ENCODE measurements at regions not wholly inside any gene's neighbourhood (a gene's known extent, or its start where the extent isn't known, plus 50 kb on each side); places are given as distances from the start of the nearest gene placed in this dataset.

DNA sequence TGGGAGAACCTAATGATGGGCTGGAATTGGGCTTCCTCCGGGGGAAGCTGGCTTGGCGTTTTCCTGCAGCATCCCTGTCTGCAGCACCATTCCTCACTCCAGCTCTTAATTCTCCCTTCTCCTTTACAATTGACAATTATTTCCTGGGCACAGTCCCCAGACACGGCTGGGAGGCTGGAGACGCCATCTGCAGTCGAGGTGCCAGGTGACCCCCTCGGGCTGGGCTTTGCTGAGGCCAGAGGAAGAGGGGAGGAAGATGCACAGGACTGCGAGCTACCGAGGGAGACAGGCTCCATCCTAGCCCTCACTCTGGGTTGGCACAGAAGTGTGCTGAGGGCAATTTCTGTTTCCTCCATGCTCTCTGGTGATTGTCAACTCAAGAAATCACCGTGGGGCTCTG, 453.8 kb downstream of the PTPRU start:
- Histone ChIP-seq H3K9ac (ENCODE audit: low read length in 2 of 2) (no peak overlapping the region), H3K27me3 (ENCODE audit: control insufficient read depth in 1 of 2, insufficient read depth in 2 of 2, low read length in 2 of 2) (peaks cover 23 to 26% of the 10 kb centered on the region in 2 donors), H3K9me3 (ENCODE audit: control insufficient read depth in 2 of 2, low read length in 2 of 2) (peaks cover 3 to 5% of the 10 kb centered on the region in 2 donors), H3K4me1 (ENCODE audit: control insufficient read depth, insufficient read depth, low read length) (no peaks in the 10 kb centered on the region), H3K4me3 (ENCODE audit: low read length in 2 of 2) (no peak overlapping the region), H3K36me3 (ENCODE audit: control insufficient read depth in 2 of 2, insufficient read depth in 2 of 2, low read length in 2 of 2) (no peaks in the 10 kb centered on the region), H3K27ac (ENCODE audit: low read length) (no peak overlapping the region)

DNA sequence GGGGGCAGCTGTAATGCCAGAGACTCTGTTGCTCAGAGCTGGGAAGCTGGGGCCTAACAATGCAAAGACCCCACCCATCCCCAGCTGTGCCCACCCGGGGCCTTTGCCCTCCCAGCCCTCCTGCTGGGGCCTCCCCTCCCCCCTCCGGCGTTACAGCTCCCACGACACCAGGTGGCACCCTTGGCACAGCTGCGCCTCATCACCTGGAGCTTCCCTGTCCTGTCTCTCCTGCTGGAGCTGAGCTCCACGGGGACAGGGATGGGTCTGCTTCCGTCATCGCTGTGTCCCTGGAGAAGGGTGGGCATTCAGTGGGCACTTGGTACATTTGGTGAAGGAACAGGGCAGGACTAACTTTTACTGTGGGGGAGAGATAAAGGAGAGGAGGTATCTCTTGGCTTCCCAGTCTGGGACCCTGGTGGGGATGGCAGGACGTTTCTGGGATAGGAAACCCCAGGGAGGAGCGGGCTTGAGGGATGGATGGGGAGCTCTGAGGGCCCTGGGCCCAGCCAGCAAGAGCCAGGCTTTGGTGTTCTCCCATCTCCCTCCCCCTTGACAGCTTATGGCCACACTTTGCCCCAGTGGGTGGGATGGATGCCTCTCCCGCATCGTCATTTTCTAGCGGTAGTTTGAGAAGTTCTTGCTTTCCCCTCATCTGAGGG, 453.2 kb downstream of the PTPRU start:
- Histone ChIP-seq H3K9ac (ENCODE audit: low read length in 2 of 2) (no peak overlapping the region), H3K9me3 (ENCODE audit: control insufficient read depth in 2 of 2, low read length in 2 of 2) (peaks cover 3 to 5% of the 10 kb centered on the region in 2 donors), H3K27me3 (ENCODE audit: control insufficient read depth in 1 of 2, insufficient read depth in 2 of 2, low read length in 2 of 2) (peaks cover 22 to 30% of the 10 kb centered on the region in 2 donors), H3K36me3 (ENCODE audit: control insufficient read depth in 2 of 2, insufficient read depth in 2 of 2, low read length in 2 of 2) (no peaks in the 10 kb centered on the region), H3K27ac (ENCODE audit: low read length) (no peak overlapping the region), H3K4me1 (ENCODE audit: control insufficient read depth, insufficient read depth, low read length) (no peaks in the 10 kb centered on the region), H3K4me3 (ENCODE audit: low read length in 2 of 2) (no peak overlapping the region)

GRCh38 chr1:29688471-29689365, 452.4 kb downstream of the PTPRU start:
- H3K36me3 ChIP-seq (ENCODE audit: control insufficient read depth in 2 of 2, insufficient read depth in 2 of 2, low read length in 2 of 2) = no peaks in the 10 kb centered on the region
- no peak overlapping the region for H3K4me3 ChIP-seq (ENCODE audit: low read length in 2 of 2)
- H3K9ac ChIP-seq (ENCODE audit: low read length in 2 of 2) = no peak overlapping the region
- H3K27me3 ChIP-seq (ENCODE audit: control insufficient read depth in 1 of 2, insufficient read depth in 2 of 2, low read length in 2 of 2) = peaks cover 25 to 38% of the 10 kb centered on the region in 2 donors
- no peak overlapping the region for H3K27ac ChIP-seq (ENCODE audit: low read length)
- no peaks in the 10 kb centered on the region for H3K4me1 ChIP-seq (ENCODE audit: control insufficient read depth, insufficient read depth, low read length)
- no peaks in the 10 kb centered on the region for H3K9me3 ChIP-seq (ENCODE audit: control insufficient read depth in 2 of 2, low read length in 2 of 2)

DNA sequence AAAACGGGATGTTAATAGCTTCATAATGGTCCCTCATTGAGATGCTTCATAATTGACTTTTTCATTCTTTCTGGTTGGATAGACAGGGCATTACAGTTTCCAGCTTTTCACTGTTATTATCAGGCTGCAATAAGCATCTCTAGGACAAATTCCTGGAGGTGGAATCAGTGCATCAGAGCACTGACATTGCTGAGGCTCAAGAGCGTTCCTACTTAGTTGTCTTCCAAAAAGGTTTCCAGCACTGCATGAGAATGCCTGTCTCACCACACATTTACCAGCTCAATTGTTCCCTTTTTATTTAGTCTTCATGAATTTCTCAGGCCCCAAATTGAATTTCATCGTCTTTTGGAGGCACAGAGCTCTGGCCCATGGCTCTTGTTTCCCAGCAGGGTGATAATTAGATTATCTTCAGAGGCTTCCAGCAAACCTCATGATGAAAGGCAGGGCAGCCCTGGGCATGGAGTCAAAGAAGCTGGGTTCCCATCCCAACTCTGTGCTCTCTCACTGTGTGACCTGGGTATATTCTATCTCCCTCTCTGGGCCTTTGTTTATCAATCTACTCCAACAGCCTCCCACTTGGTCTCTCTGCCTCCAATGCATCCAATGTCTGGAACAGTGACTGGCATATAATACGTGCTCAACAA, 451.4 kb downstream of the PTPRU start:
- H3K9me3 ChIP-seq (ENCODE audit: control insufficient read depth in 2 of 2, low read length in 2 of 2) = no peaks in the 10 kb centered on the region
- H3K36me3 ChIP-seq (ENCODE audit: control insufficient read depth in 2 of 2, insufficient read depth in 2 of 2, low read length in 2 of 2) = no peaks in the 10 kb centered on the region
- H3K4me3 ChIP-seq (ENCODE audit: low read length in 2 of 2) = no peak overlapping the region
- no peak overlapping the region for H3K9ac ChIP-seq (ENCODE audit: low read length in 2 of 2)
- H3K27me3 ChIP-seq (ENCODE audit: control insufficient read depth in 1 of 2, insufficient read depth in 2 of 2, low read length in 2 of 2) = peaks cover 25 to 39% of the 10 kb centered on the region in 2 donors
- no peak overlapping the region for H3K27ac ChIP-seq (ENCODE audit: low read length)
- peaks cover 4% of the 10 kb centered on the region for H3K4me1 ChIP-seq (ENCODE audit: control insufficient read depth, insufficient read depth, low read length)

DNA sequence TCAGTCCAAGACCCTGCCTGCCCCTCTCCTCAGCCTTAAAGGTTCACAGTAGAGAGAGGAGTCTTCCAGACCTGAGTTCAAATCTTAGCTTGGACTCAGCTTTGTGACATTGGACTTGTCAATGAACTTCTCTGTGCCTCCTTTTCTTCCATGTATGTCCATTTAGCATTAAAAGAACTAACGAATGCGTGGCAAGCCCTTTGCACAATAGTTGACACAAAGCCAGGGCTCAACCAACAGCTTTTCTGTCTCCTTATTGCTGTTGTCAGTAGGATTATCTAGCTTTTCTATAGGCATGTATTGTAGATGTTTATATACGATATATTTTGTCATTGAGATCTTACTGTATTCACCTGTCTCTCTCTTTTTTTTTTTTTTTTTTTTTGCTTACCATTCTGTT, 450.8 kb downstream of the PTPRU start:
- peaks cover 4% of the 10 kb centered on the region for H3K4me1 ChIP-seq (ENCODE audit: control insufficient read depth, insufficient read depth, low read length)
- H3K9me3 ChIP-seq (ENCODE audit: control insufficient read depth in 2 of 2, low read length in 2 of 2) = no peaks in the 10 kb centered on the region
- no peaks in the 10 kb centered on the region for H3K36me3 ChIP-seq (ENCODE audit: control insufficient read depth in 2 of 2, insufficient read depth in 2 of 2, low read length in 2 of 2)
- H3K27me3 ChIP-seq (ENCODE audit: control insufficient read depth in 1 of 2, insufficient read depth in 2 of 2, low read length in 2 of 2) = peaks cover 25 to 39% of the 10 kb centered on the region in 2 donors
- H3K27ac ChIP-seq (ENCODE audit: low read length) = no peak overlapping the region
- no peak overlapping the region for H3K9ac ChIP-seq (ENCODE audit: low read length in 2 of 2)
- H3K4me3 ChIP-seq (ENCODE audit: low read length in 2 of 2) = no peak overlapping the region

GRCh38 chr1:29686012-29686930, 449.9 kb downstream of the PTPRU start:
- Histone ChIP-seq H3K27ac (ENCODE audit: low read length) (no peak overlapping the region), H3K4me1 (ENCODE audit: control insufficient read depth, insufficient read depth, low read length) (peaks cover 4% of the 10 kb centered on the region), H3K36me3 (ENCODE audit: control insufficient read depth in 2 of 2, insufficient read depth in 2 of 2, low read length in 2 of 2) (no peaks in the 10 kb centered on the region), H3K4me3 (ENCODE audit: low read length in 2 of 2) (no peak overlapping the region), H3K9ac (ENCODE audit: low read length in 2 of 2) (no peak overlapping the region), H3K27me3 (ENCODE audit: control insufficient read depth in 1 of 2, insufficient read depth in 2 of 2, low read length in 2 of 2) (peaks cover 25 to 36% of the 10 kb centered on the region in 2 donors), H3K9me3 (ENCODE audit: control insufficient read depth in 2 of 2, low read length in 2 of 2) (no peaks in the 10 kb centered on the region)

GRCh38 chr1:29685387-29685786, 449.1 kb downstream of the PTPRU start:
- no peak overlapping the region for H3K9ac ChIP-seq (ENCODE audit: low read length in 2 of 2)
- H3K27me3 ChIP-seq (ENCODE audit: control insufficient read depth in 1 of 2, insufficient read depth in 2 of 2, low read length in 2 of 2) = peaks cover 20 to 36% of the 10 kb centered on the region in 2 donors
- no peaks in the 10 kb centered on the region for H3K9me3 ChIP-seq (ENCODE audit: control insufficient read depth in 2 of 2, low read length in 2 of 2)
- H3K27ac ChIP-seq (ENCODE audit: low read length) = no peak overlapping the region
- H3K4me3 ChIP-seq (ENCODE audit: low read length in 2 of 2) = no peak overlapping the region
- H3K4me1 ChIP-seq (ENCODE audit: control insufficient read depth, insufficient read depth, low read length) = peaks cover 4% of the 10 kb centered on the region
- no peaks in the 10 kb centered on the region for H3K36me3 ChIP-seq (ENCODE audit: control insufficient read depth in 2 of 2, insufficient read depth in 2 of 2, low read length in 2 of 2)

- Histone ChIP-seq H3K27me3 (ENCODE audit: control insufficient read depth in 1 of 2, insufficient read depth in 2 of 2, low read length in 2 of 2) (peaks cover 17 to 25% of the 10 kb centered on the region in 2 donors), H3K27ac (ENCODE audit: low read length) (no peak overlapping the region), H3K4me3 (ENCODE audit: low read length in 2 of 2) (no peak overlapping the region), H3K4me1 (ENCODE audit: control insufficient read depth, insufficient read depth, low read length) (peaks cover 4% of the 10 kb centered on the region), H3K9me3 (ENCODE audit: control insufficient read depth in 2 of 2, low read length in 2 of 2) (no peaks in the 10 kb centered on the region), H3K9ac (ENCODE audit: low read length in 2 of 2) (no peak overlapping the region), H3K36me3 (ENCODE audit: control insufficient read depth in 2 of 2, insufficient read depth in 2 of 2, low read length in 2 of 2) (no peaks in the 10 kb centered on the region)
Measured at GRCh38 chr1:29684141-29684540, 447.8 kb downstream of the PTPRU start.

GRCh38 chr1:29683472-29683871, 447.1 kb downstream of the PTPRU start:
- Histone ChIP-seq H3K9me3 (ENCODE audit: control insufficient read depth in 2 of 2, low read length in 2 of 2) (no peaks in the 10 kb centered on the region), H3K4me3 (ENCODE audit: low read length in 2 of 2) (no peak overlapping the region), H3K27ac (ENCODE audit: low read length) (no peak overlapping the region), H3K4me1 (ENCODE audit: control insufficient read depth, insufficient read depth, low read length) (peaks cover 4% of the 10 kb centered on the region), H3K36me3 (ENCODE audit: control insufficient read depth in 2 of 2, insufficient read depth in 2 of 2, low read length in 2 of 2) (no peaks in the 10 kb centered on the region), H3K27me3 (ENCODE audit: control insufficient read depth in 1 of 2, insufficient read depth in 2 of 2, low read length in 2 of 2) (peaks cover 18 to 19% of the 10 kb centered on the region in 2 donors), H3K9ac (ENCODE audit: low read length in 2 of 2) (no peak overlapping the region)

- Histone ChIP-seq H3K27me3 (ENCODE audit: control insufficient read depth in 1 of 2, insufficient read depth in 2 of 2, low read length in 2 of 2) (peaks cover 16 to 19% of the 10 kb centered on the region in 2 donors), H3K36me3 (ENCODE audit: control insufficient read depth in 2 of 2, insufficient read depth in 2 of 2, low read length in 2 of 2) (no peaks in the 10 kb centered on the region), H3K4me1 (ENCODE audit: control insufficient read depth, insufficient read depth, low read length) (peaks cover 4% of the 10 kb centered on the region), H3K27ac (ENCODE audit: low read length) (no peak overlapping the region), H3K9ac (ENCODE audit: low read length in 2 of 2) (no peak overlapping the region), H3K4me3 (ENCODE audit: low read length in 2 of 2) (no peak overlapping the region), H3K9me3 (ENCODE audit: control insufficient read depth in 2 of 2, low read length in 2 of 2) (no peaks in the 10 kb centered on the region)
Measured at GRCh38 chr1:29682919-29683295, 446.6 kb downstream of the PTPRU start.
